NCI-H526 treated with DMSO at 0.1 percent for 48 hours (cell line): ENCODE measurements at regions not wholly inside any gene's neighbourhood (a gene's known extent, or its start where the extent isn't known, plus 50 kb on each side); places are given as distances from the start of the nearest gene placed in this dataset.
"Not testable (repeated sequence)": the region's sequence is repeated elsewhere in the genome, so short reads cannot be mapped to it uniquely, and the experiment has no call there.

Experiments used
- DNase-seq: peaks from one replicate; lab custom pipeline; 2025; lab: John Stamatoyannopoulos, UW

DNA sequence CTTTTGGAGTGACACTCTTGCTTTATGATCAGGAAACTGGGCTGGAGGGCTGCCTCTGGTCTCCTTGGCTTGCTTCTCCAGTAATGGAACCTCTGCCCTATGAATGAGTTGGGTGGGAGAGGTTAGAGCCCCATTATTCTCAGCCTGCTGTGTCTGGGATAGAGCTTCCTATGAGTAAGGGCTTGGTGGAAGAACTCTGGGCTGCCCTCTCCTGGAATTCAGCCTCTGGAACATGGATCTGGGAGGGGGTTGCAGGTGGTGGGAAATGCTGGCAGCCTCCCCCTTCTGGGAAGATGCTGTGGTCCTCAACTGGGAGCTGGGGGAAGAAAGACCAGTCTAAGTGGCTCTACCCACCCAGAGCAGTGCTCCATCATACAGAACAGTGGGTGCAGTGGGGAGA, 81.8 kb upstream of the SYN3 start:
- no peak for DNase-seq

DNA sequence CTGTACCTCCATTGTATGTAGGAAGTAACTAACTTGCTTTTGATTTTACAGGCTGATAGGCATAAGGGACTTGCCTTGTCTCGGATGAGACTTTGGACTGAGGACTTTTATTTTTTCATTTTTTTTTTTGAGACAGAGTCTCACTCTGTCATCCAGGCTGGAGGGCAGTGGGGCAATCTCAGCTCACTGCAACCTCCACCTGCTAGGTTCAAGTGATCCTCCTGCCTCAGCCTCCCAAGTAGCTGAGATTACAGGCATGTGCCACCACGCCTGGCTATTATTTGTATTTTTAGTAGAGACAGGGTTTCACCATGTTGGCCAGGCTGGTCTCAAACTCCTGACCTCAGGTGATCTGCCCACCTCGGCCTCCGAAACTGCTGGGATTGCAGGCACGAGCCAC, 80.2 kb upstream of the SYN3 start:
- DNase-seq = not testable (repeated sequence)

DNA sequence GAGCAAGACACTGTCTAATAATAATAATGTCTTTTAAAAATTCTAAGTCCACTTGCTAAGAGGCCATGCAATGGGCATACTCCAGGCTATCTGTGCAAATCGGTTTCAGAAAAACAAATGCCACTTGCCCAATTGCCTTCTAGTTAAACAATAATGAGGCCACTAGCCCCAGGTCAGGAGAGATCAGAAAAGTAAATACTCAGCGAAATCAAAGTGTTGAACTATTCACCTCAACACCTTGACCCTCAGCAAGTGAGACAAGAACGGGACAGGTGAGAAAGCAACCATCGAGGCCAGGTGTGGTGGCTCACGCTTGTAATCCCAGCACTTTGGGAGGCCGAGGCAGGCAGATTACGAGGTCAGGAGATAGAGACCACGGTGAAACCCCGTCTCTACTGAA, 72.3 kb upstream of the SYN3 start:
- no peak for DNase-seq

DNA sequence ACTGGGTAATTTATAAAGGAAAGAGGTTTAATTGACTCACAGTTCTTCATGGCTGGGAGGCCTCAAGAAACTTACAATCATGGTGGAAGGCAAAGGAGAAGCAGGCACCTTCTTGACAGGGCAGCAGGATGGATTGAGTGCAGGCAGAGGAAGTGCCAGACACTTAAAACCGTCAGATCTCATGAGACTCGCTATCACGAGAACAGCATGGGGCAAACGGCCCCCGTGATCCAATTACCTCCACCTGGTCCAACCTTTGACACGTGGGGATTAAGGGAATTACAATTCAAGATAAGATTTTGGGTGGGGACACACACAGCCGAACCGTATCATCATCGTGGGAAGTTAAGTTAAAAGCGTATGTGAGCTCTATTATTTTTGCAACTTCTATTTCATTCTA, 71.4 kb upstream of the SYN3 start:
- no peak for DNase-seq

DNA sequence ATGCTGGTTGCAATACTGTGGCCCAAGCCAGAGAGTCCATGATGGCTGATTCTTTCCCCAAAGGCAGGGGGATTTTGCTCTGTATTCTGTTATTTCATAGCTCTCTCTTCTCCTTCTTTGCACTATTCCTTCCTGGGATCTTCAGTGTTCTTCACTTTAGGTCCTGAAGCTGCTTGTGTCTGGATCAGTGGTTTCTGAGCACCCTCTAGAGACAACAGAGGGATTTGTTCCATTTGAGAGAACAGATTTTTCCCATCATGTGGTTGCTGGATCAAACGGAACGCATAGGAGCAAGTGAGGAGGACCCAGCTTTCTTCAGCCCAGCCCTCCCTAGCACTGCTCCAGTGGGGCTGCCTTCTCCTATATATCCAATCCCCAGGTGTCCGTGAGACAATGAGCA, 68.7 kb upstream of the SYN3 start:
- DNase-seq = no peak

DNA sequence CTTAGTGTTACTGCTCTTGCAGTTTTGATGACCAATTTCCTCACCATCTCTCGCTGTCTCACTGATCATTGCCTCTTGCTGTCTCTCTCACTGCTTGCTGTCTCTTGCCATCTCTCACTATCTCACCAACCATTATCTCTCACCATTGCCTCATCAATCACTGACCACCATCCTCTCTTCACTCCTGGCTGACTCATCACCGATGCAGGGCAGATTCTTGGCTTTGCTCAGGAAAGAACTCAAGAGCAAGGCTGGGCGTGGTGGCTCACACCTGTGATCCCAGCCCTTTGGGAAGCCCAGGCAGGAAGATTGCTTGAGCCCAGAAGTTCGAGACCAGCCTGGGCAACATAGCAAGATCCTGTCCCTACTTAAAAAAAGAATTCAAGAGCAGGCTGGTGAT, 66.3 kb upstream of the SYN3 start:
- DNase-seq = no peak

DNA sequence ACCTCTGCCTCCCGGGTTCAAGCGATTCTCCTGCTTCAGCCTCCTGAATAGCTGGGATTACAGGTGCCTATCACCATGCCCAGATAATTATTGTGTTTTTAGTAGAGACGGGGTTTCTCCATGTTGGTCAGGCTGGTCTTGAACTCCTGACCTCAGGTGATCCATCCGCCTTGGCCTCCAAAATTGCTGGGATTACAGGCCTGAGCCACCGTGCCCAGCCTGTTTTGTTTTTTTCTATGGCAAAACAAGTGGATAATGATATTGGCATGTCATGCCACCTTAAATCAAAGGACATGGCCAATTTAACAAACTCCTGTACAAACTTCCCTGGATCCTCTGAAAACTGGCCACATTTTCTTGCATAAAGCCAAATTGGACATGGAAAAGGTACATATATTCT, 64.3 kb upstream of the SYN3 start:
- DNase-seq = not testable (repeated sequence)

DNA sequence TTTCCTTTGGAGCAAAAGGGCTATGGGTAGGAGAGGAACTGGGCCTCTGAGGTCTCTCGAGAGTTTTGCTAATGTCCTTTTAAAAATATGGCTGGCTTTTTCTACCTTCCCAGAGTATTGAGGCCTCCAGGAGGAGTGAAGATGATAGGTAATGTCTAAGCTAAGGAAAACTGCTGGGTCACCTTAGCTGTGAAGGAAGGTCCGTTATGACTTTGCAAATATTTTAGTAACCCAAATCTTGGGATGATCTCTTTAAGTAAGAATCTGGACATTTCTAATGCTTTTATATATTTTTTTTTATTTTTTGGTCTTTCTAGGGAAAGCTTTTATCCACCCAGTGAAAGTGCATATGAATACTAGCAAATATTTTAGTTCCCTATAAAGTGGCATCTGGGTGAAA, 60.9 kb upstream of the SYN3 start:
- no peak for DNase-seq

DNA sequence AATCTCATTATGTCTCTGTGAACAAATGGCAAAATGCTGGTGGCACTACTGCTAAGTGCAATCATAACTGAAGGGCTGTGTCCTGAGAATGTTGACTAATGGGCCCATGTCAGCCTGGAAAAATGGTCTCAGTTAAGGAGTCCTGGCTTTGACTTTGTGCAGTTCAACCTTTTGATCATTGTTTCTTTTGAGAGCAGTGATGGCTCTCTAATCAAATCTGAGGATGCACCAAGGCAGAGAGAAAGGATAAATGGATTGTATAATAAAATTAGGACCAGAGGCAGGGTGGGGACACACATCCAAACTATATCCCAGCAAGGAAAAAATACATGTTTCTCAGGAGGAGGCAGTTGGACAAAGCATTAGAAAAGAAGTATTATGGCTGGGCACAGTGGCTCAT, 59.6 kb upstream of the SYN3 start:
- DNase-seq = no peak

DNA sequence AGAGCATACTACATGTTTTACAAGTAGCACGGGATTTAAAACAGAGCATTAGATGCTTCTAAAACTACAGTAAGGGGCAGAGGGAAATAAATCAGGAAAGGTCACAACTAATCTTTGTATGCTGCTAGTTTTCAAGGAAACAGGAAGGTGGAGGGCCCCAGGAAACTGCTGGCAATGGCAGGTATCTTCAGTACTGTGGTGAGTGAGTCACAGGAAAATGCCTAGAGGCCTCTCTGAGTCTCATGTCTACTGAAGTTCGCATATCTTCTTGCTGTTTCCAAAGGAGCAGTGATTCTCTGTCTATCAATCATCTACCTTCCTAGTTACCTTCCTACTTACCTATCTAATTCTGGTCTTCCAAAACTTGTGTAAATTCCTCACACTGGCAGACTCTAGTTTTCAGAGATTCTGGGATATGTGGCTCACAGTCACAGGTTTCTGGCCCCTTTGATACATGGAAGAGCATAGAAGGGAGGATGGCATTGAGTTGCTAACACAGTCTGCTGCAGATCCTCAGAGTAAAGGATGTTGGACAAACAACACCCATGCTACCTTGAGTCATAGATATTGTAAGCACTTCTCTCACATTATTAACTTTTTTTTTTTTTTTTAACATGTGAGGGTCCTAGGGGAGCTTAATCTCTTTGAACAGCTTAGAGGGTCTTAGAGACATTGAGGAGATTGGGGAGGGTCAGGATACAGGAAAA, 58.8 kb upstream of the SYN3 start:
- no peak for DNase-seq

DNA sequence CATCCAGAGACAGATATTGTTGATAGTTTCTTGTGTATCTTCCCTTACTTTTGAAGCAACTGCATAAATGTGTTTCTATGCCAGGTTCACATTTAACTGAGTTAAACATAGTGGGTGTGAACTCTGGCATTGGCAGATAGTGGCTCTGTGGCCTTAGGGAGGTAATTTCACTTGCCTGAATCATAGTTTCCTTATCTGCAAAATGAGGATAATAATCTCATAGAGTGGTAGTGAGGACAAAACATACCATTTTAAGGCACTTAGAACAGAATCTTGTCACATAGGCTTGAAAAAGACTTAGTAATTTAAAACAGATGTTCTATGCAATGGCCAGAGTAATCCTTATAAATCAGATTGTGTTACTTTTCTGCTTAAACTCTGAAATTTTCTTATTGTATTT, 56.4 kb upstream of the SYN3 start:
- DNase-seq = no peak

DNA sequence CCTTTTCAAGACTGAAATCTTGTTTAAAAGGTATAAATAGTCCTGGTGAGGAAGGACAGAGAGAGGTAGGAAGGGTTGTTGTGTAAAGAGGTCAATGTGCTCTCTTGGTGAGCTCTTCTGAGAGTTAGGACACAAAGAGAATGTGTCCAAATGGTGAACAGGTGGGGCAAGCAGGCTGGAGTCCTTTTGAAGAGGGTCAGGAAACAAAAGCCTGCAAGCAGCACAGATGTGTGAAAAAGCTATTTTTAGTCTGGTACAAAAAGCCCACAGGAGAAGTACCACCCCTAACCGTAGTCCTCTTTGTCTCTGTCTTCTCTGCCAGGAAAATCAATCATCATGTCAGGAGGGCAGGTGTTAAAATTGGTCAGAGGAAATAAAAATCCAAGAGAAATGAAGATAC, 54.4 kb upstream of the SYN3 start:
- DNase-seq = no peak

DNA sequence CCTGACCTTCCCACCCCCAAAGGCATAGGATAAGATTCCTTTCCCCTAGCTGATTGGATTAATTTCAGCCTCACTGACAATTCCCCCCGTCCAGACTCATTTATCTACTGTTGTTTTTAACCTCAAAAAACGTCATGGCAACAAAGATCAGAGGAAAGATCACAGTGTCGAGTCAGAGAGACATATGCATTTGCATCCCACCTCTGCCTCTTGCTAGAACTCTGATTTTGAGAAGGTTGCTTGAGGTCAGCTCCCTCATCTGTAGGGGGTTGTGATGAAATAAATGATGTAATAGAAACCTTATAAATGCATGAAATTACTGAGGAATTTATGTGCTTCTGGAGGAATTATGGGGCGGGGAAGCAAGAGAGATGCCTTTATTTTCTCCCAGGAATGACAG, 53.3 kb upstream of the SYN3 start:
- no peak for DNase-seq

DNA sequence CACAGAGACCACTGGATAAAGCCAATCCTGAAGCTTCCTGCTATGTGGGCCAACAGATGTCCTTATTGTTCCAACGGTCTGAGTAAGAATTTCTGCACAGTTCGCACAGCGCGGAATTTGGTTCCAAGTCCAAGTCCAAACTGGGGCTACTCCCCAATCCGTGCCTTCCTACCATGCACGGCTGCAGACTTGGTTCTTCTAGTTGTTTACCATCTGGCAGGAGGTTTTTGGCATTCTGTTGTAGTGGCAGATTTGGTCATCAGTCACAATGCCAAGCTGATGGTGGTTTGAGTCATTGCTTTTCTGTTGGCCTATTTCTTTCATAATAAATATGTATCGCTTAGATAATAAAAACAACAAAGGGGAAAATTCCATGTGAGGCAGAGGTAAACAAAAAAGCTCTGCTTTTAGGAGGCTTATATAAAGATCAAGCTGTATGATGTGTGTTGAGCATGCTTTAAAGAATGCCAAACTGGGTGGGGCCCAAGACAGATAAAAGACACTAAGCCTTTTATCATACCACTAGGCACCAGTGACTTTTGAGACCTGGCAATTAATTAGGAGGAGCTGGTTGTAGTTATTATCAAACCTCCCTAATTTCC, 52.5 kb upstream of the SYN3 start:
- DNase-seq = no peak

DNA sequence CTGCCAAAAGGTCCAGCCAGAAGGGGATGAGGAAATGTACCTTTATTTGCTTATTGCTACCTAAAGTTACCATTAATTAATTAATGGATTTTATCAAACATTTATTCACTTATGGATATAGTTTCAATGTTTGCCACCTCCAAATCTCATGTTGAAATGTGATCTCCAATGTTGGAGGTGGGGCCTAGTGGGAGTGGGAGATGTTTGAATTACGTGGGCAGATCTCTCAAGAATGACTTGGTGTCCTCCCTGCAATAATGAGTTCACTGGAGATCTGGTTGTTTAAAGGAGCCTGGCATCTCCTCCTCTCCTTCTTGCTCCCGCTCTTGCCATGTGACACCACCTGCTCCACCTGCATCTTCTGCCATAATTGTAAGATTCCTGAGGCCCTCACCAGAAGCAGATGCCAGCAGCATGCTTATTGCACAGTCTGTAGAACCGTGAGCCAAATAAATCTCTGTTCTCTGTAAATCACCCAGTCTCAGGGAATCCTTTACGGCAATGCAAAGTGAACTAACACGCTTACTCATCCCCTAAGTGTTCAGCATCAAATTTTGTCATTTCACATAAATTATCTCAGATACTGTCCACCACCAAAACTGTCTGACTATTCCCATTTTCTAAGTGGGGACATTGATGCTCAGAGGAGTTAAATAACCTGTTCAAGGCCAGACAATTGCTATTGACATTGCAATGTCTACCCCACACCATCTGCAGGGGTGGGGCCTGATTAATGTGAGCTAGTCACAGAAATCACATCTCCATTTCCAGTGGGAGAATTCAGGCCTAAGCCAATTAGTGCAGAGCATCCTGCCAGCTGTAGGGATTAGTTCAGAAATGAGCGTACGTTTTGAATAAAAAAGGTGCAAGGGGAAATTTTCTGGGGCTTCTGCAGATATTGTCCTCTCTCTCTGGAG, 51.6 kb upstream of the SYN3 start:
- DNase-seq = no peak

DNA sequence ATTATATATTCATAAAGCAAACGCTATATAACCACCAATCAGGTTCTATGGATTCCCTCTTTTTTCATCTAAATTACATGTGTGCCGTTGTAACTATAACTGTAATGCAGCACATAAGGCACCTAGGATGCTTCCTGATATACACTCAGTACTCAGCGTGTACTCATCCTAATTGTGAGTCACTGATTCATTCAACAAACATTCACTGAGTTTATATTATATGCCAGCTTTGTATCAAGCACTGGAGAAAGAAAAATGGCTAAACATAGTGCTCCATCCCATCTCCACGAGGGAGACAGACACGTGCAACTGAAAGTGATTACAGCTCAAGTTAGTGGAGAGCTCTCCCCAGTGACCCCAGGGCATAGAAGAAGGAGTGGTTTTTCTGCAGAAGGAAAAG, 49.9 kb upstream of the SYN3 start:
- DNase-seq = no peak
